H1 (cell line): ENCODE measurements at regions not wholly inside any gene's neighbourhood (a gene's known extent, or its start where the extent isn't known, plus 50 kb on each side); places are given as distances from the start of the nearest gene placed in this dataset.

Experiments used
- CTCF ChIA-PET: fragments of 300-600 bp; sonication (Branson Sonifier 250); formaldehyde crosslinking; loops from one replicate; lab custom pipeline; 2021; ENCODE audit not compliant: partially characterized antibody; lab: Charles Lee
- POLR2A ChIA-PET: fragments of 300-600 bp; sonication (Branson Sonifier 250); formaldehyde crosslinking; loops from one replicate; lab custom pipeline; 2021; ENCODE audit warnings: inconsistent platforms; ENCODE audit not compliant: partially characterized antibody; lab: Charles Lee
- DNase-seq, 2 experiments: peaks; one replicate each; pipeline versions ENCODE4 v3.0.0 to v3.0.0-alpha.2; 2010 to 2022; ENCODE audit warnings: low spot score in 2 of 2, low read depth in 1 of 2, mixed read lengths in 1 of 2
- FAIRE-seq: peaks from 2 replicates; lab custom pipeline; 2011; peaks lifted over from hg19 to GRCh38; lab: Jason Lieb, UNC
- H2AFZ ChIP-seq: 2 replicates; pipeline ENCODE4 v1.8.1; 2012; ENCODE audit warnings: low read length, inconsistent platforms
- H2AK5ac ChIP-seq: 2 replicates; pipeline ENCODE4 v1.6.1; 2013; ENCODE audit warnings: low read depth, low read length
- H2BK120ac ChIP-seq: replicated peaks from 2 replicates; pipeline ENCODE3; 2013; ENCODE audit warnings: low read depth, low read length, inconsistent platforms
- H2BK12ac ChIP-seq: 2 replicates; pipeline ENCODE4 v1.6.1; 2013; ENCODE audit warnings: low read depth, low read length
- H2BK15ac ChIP-seq: 2 replicates; pipeline ENCODE4 v1.6.1; 2013; ENCODE audit warnings: low read length
- H2BK20ac ChIP-seq: 2 replicates; pipeline ENCODE4 v1.6.1; 2013; ENCODE audit warnings: low read length
- H2BK5ac ChIP-seq: 2 replicates; pipeline ENCODE4 v1.6.1; 2013; ENCODE audit warnings: low read depth, low read length
- H3K14ac ChIP-seq: 2 replicates; pipeline ENCODE4 v1.6.1; 2013; ENCODE audit warnings: inconsistent platforms; ENCODE audit not compliant: insufficient read length
- H3K18ac ChIP-seq: 2 replicates; pipeline ENCODE4 v1.6.1; 2013; ENCODE audit warnings: low read length; ENCODE audit errors: extremely low read depth
- H3K23ac ChIP-seq: 2 replicates; pipeline ENCODE4 v1.6.1; 2013; ENCODE audit warnings: inconsistent platforms; ENCODE audit not compliant: insufficient read length
- H3K23me2 ChIP-seq: 2 replicates; pipeline ENCODE4 v1.6.1; 2013; ENCODE audit warnings: low read depth, low read length
- H3K27ac ChIP-seq: 2 replicates; pipeline ENCODE4 v1.6.1; 2011; ENCODE audit warnings: low read depth, low read length, inconsistent platforms
- H3K27me3 ChIP-seq, 4 experiments: replicated peaks in 1 of 4; 1 replicate in 1 of 4; 2 replicates in 3 of 4; pipeline versions ENCODE4 v1.6.1 to v1.8.1; 2011 to 2013; ENCODE audit warnings: low read length in 3 of 4, mild to moderate bottlenecking in 3 of 4, inconsistent platforms in 2 of 4, mixed read lengths in 2 of 4, moderate library complexity in 1 of 4; ENCODE audit not compliant: control insufficient read depth in 3 of 4, insufficient read depth in 3 of 4; ENCODE audit errors: extremely low read depth in 1 of 4
- H3K36me3 ChIP-seq, 4 experiments: 2 replicates each; pipeline versions ENCODE4 v1.6.1 to v1.8.1; 2011 to 2013; ENCODE audit warnings: mild to moderate bottlenecking in 4 of 4, low read length in 3 of 4, moderate library complexity in 2 of 4, control low read depth in 1 of 4, inconsistent platforms in 1 of 4; ENCODE audit not compliant: insufficient read depth in 4 of 4, control insufficient read depth in 2 of 4
- H3K4ac ChIP-seq: replicated peaks from 2 replicates; pipeline ENCODE3; 2013; ENCODE audit warnings: low read length, low read depth, mixed read lengths, inconsistent platforms; ENCODE audit not compliant: insufficient read length
- H3K4me1 ChIP-seq, 4 experiments: replicated peaks in 1 of 4; 1 replicate in 1 of 4; 2 replicates in 3 of 4; pipeline versions ENCODE4 v1.6.1 to v1.8.1; 2011 to 2013; ENCODE audit warnings: low read length in 3 of 4, inconsistent platforms in 2 of 4, mixed read lengths in 1 of 4; ENCODE audit not compliant: insufficient read depth in 4 of 4, control insufficient read depth in 3 of 4
- H3K4me2 ChIP-seq, 2 experiments: 2 replicates each; pipeline versions ENCODE4 v1.6.1 to v1.8.1; 2011 to 2013; ENCODE audit warnings: low read depth in 2 of 2, low read length in 2 of 2, control low read depth in 1 of 2, inconsistent platforms in 1 of 2, mild to moderate bottlenecking in 1 of 2; ENCODE audit not compliant: insufficient read depth in 1 of 2
- H3K4me3 ChIP-seq, 4 experiments: fragments of 200-600, 300-600 bp in 1 of 4; sonication (generic), shearing (Covaris generic), sonication (Bioruptor Twin) in 1 of 4; 2 replicates each; pipeline versions ENCODE4 v1.5.1 to v1.8.1; 2011 to 2016; ENCODE audit warnings: low read length in 4 of 4, low read depth in 3 of 4, control low read depth in 2 of 4, inconsistent platforms in 2 of 4, mild to moderate bottlenecking in 2 of 4, mixed read lengths in 1 of 4, moderate library complexity in 1 of 4; ENCODE audit not compliant: insufficient read depth in 2 of 4; ENCODE audit errors: extremely low read depth in 1 of 4
- H3K56ac ChIP-seq: replicated peaks from 2 replicates; pipeline ENCODE3; 2013; ENCODE audit warnings: low read depth, mild to moderate bottlenecking, mixed read lengths, low read length, inconsistent platforms; ENCODE audit not compliant: insufficient read length
- H3K79me1 ChIP-seq: 2 replicates; pipeline ENCODE4 v1.6.1; 2013; ENCODE audit warnings: low read depth, low read length, control low read depth
- H3K79me2 ChIP-seq, 2 experiments: 2 replicates each; pipeline versions ENCODE4 v1.6.1 to v1.8.1; 2012 to 2013; ENCODE audit warnings: low read length in 2 of 2, mild to moderate bottlenecking in 2 of 2, inconsistent platforms in 1 of 2; ENCODE audit not compliant: insufficient read depth in 2 of 2, control insufficient read depth in 1 of 2
- H3K9ac ChIP-seq, 4 experiments: replicated peaks in 1 of 4; 1 replicate in 1 of 4; 2 replicates in 3 of 4; pipeline versions ENCODE4 v1.6.1 to v1.8.1; 2011 to 2013; ENCODE audit warnings: low read depth in 3 of 4, low read length in 3 of 4, control low read depth in 2 of 4, mild to moderate bottlenecking in 2 of 4, moderate library complexity in 2 of 4, inconsistent platforms in 1 of 4; ENCODE audit errors: extremely low read depth in 1 of 4
- H3K9me3 ChIP-seq, 2 experiments: 2 replicates each; pipeline versions ENCODE4 v1.6.1 to v1.8.1; 2012 to 2013; ENCODE audit warnings: mild to moderate bottlenecking in 2 of 2, moderate library complexity in 2 of 2, control low read depth in 1 of 2, inconsistent platforms in 1 of 2, low read depth in 1 of 2, low read length in 1 of 2, mixed read lengths in 1 of 2; ENCODE audit not compliant: insufficient read depth in 2 of 2
- H4K20me1 ChIP-seq, 2 experiments: replicated peaks in 1 of 2; 2 replicates each; pipeline versions ENCODE3 to v1.8.1; 2011 to 2013; ENCODE audit warnings: inconsistent platforms in 2 of 2, low read length in 2 of 2, mild to moderate bottlenecking in 1 of 2; ENCODE audit not compliant: insufficient read depth in 2 of 2, control insufficient read depth in 1 of 2
- H4K5ac ChIP-seq: 2 replicates; pipeline ENCODE4 v1.6.1; 2013; ENCODE audit warnings: low read length, low read depth, mixed read lengths, inconsistent platforms; ENCODE audit not compliant: insufficient read length
- H4K8ac ChIP-seq: 2 replicates; pipeline ENCODE4 v1.8.0; 2013; ENCODE audit warnings: mild to moderate bottlenecking, moderate library complexity, low read length, inconsistent platforms; ENCODE audit not compliant: insufficient read depth; ENCODE audit errors: extremely low read depth
- H4K91ac ChIP-seq: replicated peaks from 2 replicates; pipeline ENCODE3; 2013; ENCODE audit warnings: low read length, mixed read lengths, inconsistent platforms; ENCODE audit not compliant: insufficient read length
- ASH2L ChIP-seq: fragments of 200-600, 300-600 bp; sonication (generic); IDR thresholded peaks from one replicate; pipeline ENCODE4 v1.7.1; 2017; ENCODE audit warnings: low read length
- EP300 ChIP-seq, 2 experiments: IDR thresholded peaks; 1 replicate in 1 of 2; 2 replicates in 1 of 2; pipeline ENCODE4 v1.6.1; 2011 to 2012; ENCODE audit warnings: low read depth in 2 of 2, low read length in 2 of 2, mild to moderate bottlenecking in 2 of 2, borderline replicate concordance in 1 of 2, inconsistent platforms in 1 of 2, moderate library complexity in 1 of 2
- KDM1A ChIP-seq: fragments of 200-600, 300-600 bp; sonication (generic); IDR thresholded peaks from 2 replicates; pipeline ENCODE4 v1.7.1; 2016; ENCODE audit warnings: mild to moderate bottlenecking, low read length, borderline replicate concordance
- MAFK ChIP-seq: IDR thresholded peaks from 2 replicates; pipeline ENCODE4 v1.6.1; 2012; ENCODE audit warnings: low read depth, mild to moderate bottlenecking, improper control_type of control experiment, low read length
- MAX ChIP-seq: IDR thresholded peaks from 2 replicates; pipeline ENCODE4 v1.6.1; 2012; ENCODE audit warnings: inconsistent platforms
- PHF8 ChIP-seq: fragments of 200-600 bp; sonication (generic); conservative IDR thresholded peaks from 2 replicates; pipeline ENCODE4 v1.7.1; 2012; ENCODE audit warnings: low read depth, mild to moderate bottlenecking, inconsistent platforms, low read length, moderate library complexity
- SAP30 ChIP-seq: fragments of 300-600 bp; sonication (generic); IDR thresholded peaks from 2 replicates; pipeline ENCODE4 v1.7.1; 2012; ENCODE audit warnings: low read length, moderate library complexity, mild to moderate bottlenecking, inconsistent platforms; ENCODE audit not compliant: insufficient read depth, insufficient replicate concordance
- SIX5 ChIP-seq: IDR thresholded peaks from 2 replicates; pipeline ENCODE4 v1.6.1; 2011; ENCODE audit warnings: mild to moderate bottlenecking, low read depth, low read length
- SP1 ChIP-seq: IDR thresholded peaks from 2 replicates; pipeline ENCODE4 v1.6.1; 2011; ENCODE audit warnings: low read depth, low read length
- SP4 ChIP-seq: IDR thresholded peaks from 2 replicates; pipeline ENCODE4 v1.6.1; 2012; ENCODE audit warnings: low read length, inconsistent platforms
- TAF7 ChIP-seq: optimal IDR thresholded peaks from 2 replicates; pipeline ENCODE3; 2011; ENCODE audit warnings: low read depth, mild to moderate bottlenecking, inconsistent platforms, low read length, moderate library complexity, borderline replicate concordance
- TCF12 ChIP-seq: IDR thresholded peaks from 2 replicates; pipeline ENCODE4 v1.6.1; 2011; ENCODE audit warnings: low read depth, mild to moderate bottlenecking, low read length
- WGBS, 2 experiments: shearing (Covaris generic) in 1 of 2; methylation state at CpG; one replicate each; pipeline versions ENCODE4 v1.1.6 to v1.1.7; 2013 to 2015; ENCODE audit warnings: low lambda C conversion rate in 2 of 2, mixed read lengths in 2 of 2, inconsistent platforms in 1 of 2, low coverage in 1 of 2, missing lambda C conversion rate in 1 of 2; ENCODE audit not compliant: insufficient replicate concordance in 2 of 2, insufficient coverage in 1 of 2, insufficient read length in 1 of 2; ENCODE audit errors: extremely low coverage in 1 of 2, missing lambda C conversion rate in 1 of 2; 5-methylcytosine and 5-hydroxymethylcytosine counted together

- TF ChIP-seq ASH2L: no peak
- TF ChIP-seq, all 59 proteins: peak for 0
Measured at GRCh38 chrX:7485061-7485460, 337.1 kb upstream of the PUDP start (continued).

- FAIRE-seq: no peak
- DNase-seq: no peak
- no peaks in the 10 kb centered on the region for H3K23me2 ChIP-seq
- no peak overlapping the region for H2BK5ac ChIP-seq
- H4K91ac ChIP-seq: no peak overlapping the region
- no peak overlapping the region for H2AK5ac ChIP-seq
- H2BK120ac ChIP-seq: no peak overlapping the region
- H3K4me3 ChIP-seq: no peak overlapping the region
- no peaks in the 10 kb centered on the region for H4K20me1 ChIP-seq
- no peaks in the 10 kb centered on the region for H3K79me2 ChIP-seq
- no peaks in the 10 kb centered on the region for H3K27me3 ChIP-seq
- POLR2A ChIA-PET: no interaction called here
- no peak overlapping the region for H3K23ac ChIP-seq
- no peak overlapping the region for H3K4me2 ChIP-seq
- CTCF ChIA-PET: no interaction called here
- TF ChIP-seq SP4: no peak
- no peak for TF ChIP-seq SAP30
- no peak for TF ChIP-seq TAF7
- no peak for TF ChIP-seq KDM1A
- TF ChIP-seq MAX: no peak
- TF ChIP-seq EP300 (IDR thresholded peaks at IDR 0.05; ENCODE audit: borderline replicate concordance in 1 of 2, low read depth in 2 of 2, low read length in 2 of 2): no peak
- TF ChIP-seq PHF8: no peak
- TF ChIP-seq MAFK: no peak
- no peak for TF ChIP-seq TCF12
- no peak for TF ChIP-seq SIX5
- no peak for TF ChIP-seq SP1
- H2BK12ac ChIP-seq: no peak overlapping the region
- no peak overlapping the region for H3K14ac ChIP-seq
- 93% methylated on average over 2 of the region's 2 CpGs; no CpG with 5 or more reads in 1 of the 2 experiments for WGBS, 2 experiments
- H4K5ac ChIP-seq: no peak overlapping the region
- H3K4ac ChIP-seq: no peak overlapping the region
- no peak overlapping the region for H3K56ac ChIP-seq
- no peak overlapping the region for H3K18ac ChIP-seq
- no peak overlapping the region for H2AFZ ChIP-seq
- H2BK15ac ChIP-seq: no peak overlapping the region
- no peaks in the 10 kb centered on the region for H3K9me3 ChIP-seq
- H3K36me3 ChIP-seq: no peaks in the 10 kb centered on the region
- no peak overlapping the region for H3K27ac ChIP-seq
- no peak overlapping the region for H2BK20ac ChIP-seq
- H3K79me1 ChIP-seq: no peaks in the 10 kb centered on the region
- no peaks in the 10 kb centered on the region for H3K4me1 ChIP-seq
- H4K8ac ChIP-seq: no peak overlapping the region
- H3K9ac ChIP-seq: no peak overlapping the region
Measured at GRCh38 chrX:7480721-7481120, 332.8 kb upstream of the PUDP start.
